ENCODE measurements at regions not wholly inside any gene's neighbourhood (a gene's known extent, or its start where the extent isn't known, plus 50 kb on each side); places are given as distances from the start of the nearest gene placed in this dataset.

GRCh38 chr2:195124391-195125079, 532.5 kb upstream of the SLC39A10 start:
- no peak overlapping the region for H3K4me2 ChIP-seq (ENCODE audit: control insufficient read depth, insufficient read depth)

More at GRCh38 chr2:195124391-195125079, 532.5 kb upstream of the SLC39A10 start:
- Histone ChIP-seq H2AFZ (ENCODE audit: control insufficient read depth, low read depth, low read length) (no peak overlapping the region), H3K27ac (ENCODE audit: control insufficient read depth, insufficient read depth) (no peak overlapping the region), H3K9ac (ENCODE audit: control insufficient read depth, insufficient read depth, low read length) (no peak overlapping the region), H3K27me3 (replicated peaks in 1 of 2; ENCODE audit: control insufficient read depth in 2 of 2, insufficient read depth in 2 of 2, low read length in 1 of 2) (no peaks in the 10 kb centered on the region), H3K4me1 (ENCODE audit: control insufficient read depth, insufficient read depth, low read length) (no peaks in the 10 kb centered on the region), H4K20me1 (ENCODE audit: control insufficient read depth, insufficient read depth) (no peaks in the 10 kb centered on the region), H3K36me3 (ENCODE audit: control insufficient read depth in 2 of 2, insufficient read depth in 2 of 2, low read length in 1 of 2) (no peaks in the 10 kb centered on the region), H3K79me2 (ENCODE audit: control insufficient read depth, insufficient read depth, low read length) (no peaks in the 10 kb centered on the region), H3K9me3 (replicated peaks; ENCODE audit: control insufficient read depth, insufficient read depth, low read length) (no peaks in the 10 kb centered on the region), H3K4me3 (no peak overlapping the region)
- DNase-seq (ENCODE audit: low read depth, low spot score) (no peak), FAIRE-seq (no peak), ATAC-seq (no peak)
- SMC1A ChIA-PET (ENCODE audit: uncharacterized antibody, unreplicated experiment), result no interaction called here
- POLR2A ChIA-PET, result no interaction called here
- TF ChIP-seq, protein P1, sequence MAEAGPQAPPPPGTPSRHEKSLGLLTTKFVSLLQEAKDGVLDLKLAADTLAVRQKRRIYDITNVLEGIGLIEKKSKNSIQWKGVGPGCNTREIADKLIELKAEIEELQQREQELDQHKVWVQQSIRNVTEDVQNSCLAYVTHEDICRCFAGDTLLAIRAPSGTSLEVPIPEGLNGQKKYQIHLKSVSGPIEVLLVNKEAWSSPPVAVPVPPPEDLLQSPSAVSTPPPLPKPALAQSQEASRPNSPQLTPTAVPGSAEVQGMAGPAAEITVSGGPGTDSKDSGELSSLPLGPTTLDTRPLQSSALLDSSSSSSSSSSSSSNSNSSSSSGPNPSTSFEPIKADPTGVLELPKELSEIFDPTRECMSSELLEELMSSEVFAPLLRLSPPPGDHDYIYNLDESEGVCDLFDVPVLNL (IDR thresholded peaks at IDR 0.05; ENCODE audit: low read depth, low read length), result no peak
- TF ChIP-seq WRNIP1 (IDR thresholded peaks at IDR 0.05; ENCODE audit: borderline replicate concordance, low read depth, low read length) (no peak), POLR2AphosphoS5 (IDR thresholded peaks at IDR 0.05; ENCODE audit: low read length) (no peak), SREBF1 (IDR thresholded peaks at IDR 0.05; ENCODE audit: low read length) (no peak), KAT2A (conservative IDR thresholded peaks at IDR 0.05; ENCODE audit: control insufficient read depth, low read depth, low read length) (no peak), ZNF687 (IDR thresholded peaks at IDR 0.05) (no peak)
- WGBS (ENCODE audit: insufficient coverage, insufficient replicate concordance, low lambda C conversion rate, missing lambda C conversion rate), result 24% methylated on average over 10 of the region's 10 CpGs
- RAD21 ChIA-PET (ENCODE audit: unreplicated experiment), result no interaction called here
- CTCF ChIA-PET, result no interaction called here
- no TSS peak for BruUV-seq (replicated peaks)
- intact Hi-C loops (cut with micrococcal nuclease; ENCODE audit: unreplicated experiment) (no loop called here), in situ Hi-C loops (cut with MboI) (no loop called here)

All from GM12878 (cell line).